Stimulated activated CD8-positive, alpha-beta memory T cell treated with anti-CD3 and anti-CD28 coated beads, Interleukin-4, amount 100 ng/mL, for 24 hours (primary cell): ENCODE measurements at regions not wholly inside any gene's neighbourhood (a gene's known extent, or its start where the extent isn't known, plus 50 kb on each side); places are given as distances from the start of the nearest gene placed in this dataset.

Experiments used
- DNase-seq: peaks from one replicate; pipeline ENCODE4 v3.0.0-alpha.2; 2020; ENCODE audit warnings: low read depth

GRCh38 chr1:172887162-172887561 is 163.6 kb downstream of the TNFSF18 start:
- no peak for DNase-seq

GRCh38 chr1:172893146-172893841 is 157.4 kb downstream of the TNFSF18 start:
- no peak for DNase-seq

GRCh38 chr1:172894349-172895049 is 156.2 kb downstream of the TNFSF18 start:
- DNase-seq, result no peak

- no peak for DNase-seq
Observed at GRCh38 chr1:172895050-172895460, 155.7 kb downstream of the TNFSF18 start.

- no peak for DNase-seq
Observed at GRCh38 chr1:172895761-172896160, 155.0 kb downstream of the TNFSF18 start.

- DNase-seq, result no peak
Observed at GRCh38 chr1:172897738-172898137, 153.0 kb downstream of the TNFSF18 start.

GRCh38 chr1:172898866-172899265 is 151.9 kb downstream of the TNFSF18 start:
- no peak for DNase-seq

- no peak for DNase-seq
Observed at GRCh38 chr1:172900376-172900997, 150.3 kb downstream of the TNFSF18 start.

- DNase-seq, result no peak
Observed at GRCh38 chr1:172902200-172902599, 148.5 kb downstream of the TNFSF18 start.

- DNase-seq, result no peak
Observed at GRCh38 chr1:172902861-172903381, 147.8 kb downstream of the TNFSF18 start.

GRCh38 chr1:172903581-172904220 is 147.0 kb downstream of the TNFSF18 start:
- no peak for DNase-seq

- no peak for DNase-seq
Observed at GRCh38 chr1:172905452-172905851, 145.3 kb downstream of the TNFSF18 start.

GRCh38 chr1:172906778-172907592 is 143.8 kb downstream of the TNFSF18 start:
- no peak for DNase-seq

GRCh38 chr1:172907834-172908326 is 142.9 kb downstream of the TNFSF18 start:
- no peak for DNase-seq

GRCh38 chr1:172909606-172910326 is 141.0 kb downstream of the TNFSF18 start:
- no peak for DNase-seq

GRCh38 chr1:172912765-172913260 is 137.9 kb downstream of the TNFSF18 start:
- DNase-seq, result no peak

GRCh38 chr1:172914501-172915144 is 136.1 kb downstream of the TNFSF18 start:
- DNase-seq, result no peak

GRCh38 chr1:172915271-172915670 is 135.5 kb downstream of the TNFSF18 start:
- no peak for DNase-seq

- no peak for DNase-seq
Observed at GRCh38 chr1:172916116-172916515, 134.6 kb downstream of the TNFSF18 start.

- no peak for DNase-seq
Observed at GRCh38 chr1:172917972-172918371, 132.8 kb downstream of the TNFSF18 start.
